Ovary (tissue), 7 donors: ENCODE measurements at regions not wholly inside any gene's neighbourhood (a gene's known extent, or its start where the extent isn't known, plus 50 kb on each side); places are given as distances from the start of the nearest gene placed in this dataset.

Experiments used
- DNase-seq, 5 donors: peaks; one replicate each; pipeline ENCODE4 v3.0.0-alpha.2; 2019 to 2020
- H3K27ac ChIP-seq, 2 donors: fragments of 200-600 bp; one replicate each; pipeline versions ENCODE4 v1.5.1 to v1.8.0; 2019 to 2022
- H3K27me3 ChIP-seq: fragments of 200-600 bp; one replicate; pipeline ENCODE4 v1.8.0; 2022
- H3K36me3 ChIP-seq: fragments of 200-600 bp; sonication (generic); one replicate; pipeline ENCODE4 v1.5.1; 2019
- H3K4me1 ChIP-seq: one replicate; pipeline ENCODE4 v1.8.1; 2013; ENCODE audit warnings: mild to moderate bottlenecking, moderate library complexity; ENCODE audit not compliant: insufficient read depth
- H3K4me3 ChIP-seq: fragments of 200-600 bp; sonication (generic); one replicate; pipeline ENCODE4 v1.5.1; 2017
- H3K9me3 ChIP-seq, 2 donors: fragments of 200-600 bp in 1 of 2; sonication (generic) in 1 of 2; one replicate each; pipeline versions ENCODE4 v1.5.1 to v1.8.1; 2013 to 2019; ENCODE audit warnings: mild to moderate bottlenecking in 1 of 2, moderate library complexity in 1 of 2
- EP300 ChIP-seq: sonication (generic); formaldehyde crosslinking; IDR thresholded peaks from one replicate; pipeline ENCODE4 v1.6.1; 2017; ENCODE audit warnings: antibody characterized with exemption
- POLR2A ChIP-seq: fragments of 450-650 bp; IDR thresholded peaks from one replicate; pipeline ENCODE4 v1.6.1; 2017; ENCODE audit warnings: antibody characterized with exemption, mild to moderate bottlenecking, moderate library complexity
- WGBS, 3 donors: extraction: QIAGEN DNeasy Blood & Tissue Kit in 1 of 3; methylation state at CpG; one replicate each; pipeline versions ENCODE4 v1.1.5 to v1.1.7; 2013 to 2017; 5-methylcytosine and 5-hydroxymethylcytosine counted together
- intact Hi-C, 4 donors: fragments of 100-400 bp; cut with DNase I; formaldehyde crosslinking; loops; one replicate each; pipeline versions ENCODE4 v1.11.0 to v1.15.1; 2022 to 2023
- TF ChIP-seq, protein P1 (sequence below), 3 donors: fragments of 450-650 bp in 2 of 3; fragments of 200-600 bp in 1 of 3; IDR thresholded peaks; one replicate each; pipeline versions ENCODE4 v1.5.1 to v1.8.0; 2016 to 2022; ENCODE audit warnings: antibody characterized with exemption in 3 of 3, mild to moderate bottlenecking in 1 of 3
- donor health status: DM: no; HTN: no; CAD: no; lungs with moderate emphysema.
- donor health status: DM: no; HTN: no; CAD: no.
- donor health status: Bipolar disorder and iron deficiency.
- donor health status: DM: no; HTN: no; CAD: no.
- donor health status: DM: yes; HTN: yes; CAD: no.

DNA sequence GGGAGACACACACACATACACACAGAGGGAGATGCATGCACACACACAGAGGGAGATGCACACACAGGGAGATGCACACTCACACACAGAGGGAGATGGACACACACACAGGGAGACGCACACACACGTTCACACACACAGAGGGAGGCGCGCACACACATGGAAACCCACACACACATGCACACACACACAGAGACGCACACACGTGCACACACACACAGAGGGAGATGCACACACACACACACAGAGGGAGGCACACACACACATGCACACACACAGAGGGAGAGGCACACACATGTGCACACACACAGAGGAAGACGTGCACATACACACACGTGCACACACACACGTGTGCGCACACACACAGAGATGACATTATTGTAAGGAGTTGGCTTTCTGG lies 79.1 kb downstream of the HMX1 start:
- no peaks in the 10 kb centered on the region for H3K9me3 ChIP-seq
- TF ChIP-seq POLR2A (no peak), EP300 (no peak)
- TF ChIP-seq, protein P1, sequence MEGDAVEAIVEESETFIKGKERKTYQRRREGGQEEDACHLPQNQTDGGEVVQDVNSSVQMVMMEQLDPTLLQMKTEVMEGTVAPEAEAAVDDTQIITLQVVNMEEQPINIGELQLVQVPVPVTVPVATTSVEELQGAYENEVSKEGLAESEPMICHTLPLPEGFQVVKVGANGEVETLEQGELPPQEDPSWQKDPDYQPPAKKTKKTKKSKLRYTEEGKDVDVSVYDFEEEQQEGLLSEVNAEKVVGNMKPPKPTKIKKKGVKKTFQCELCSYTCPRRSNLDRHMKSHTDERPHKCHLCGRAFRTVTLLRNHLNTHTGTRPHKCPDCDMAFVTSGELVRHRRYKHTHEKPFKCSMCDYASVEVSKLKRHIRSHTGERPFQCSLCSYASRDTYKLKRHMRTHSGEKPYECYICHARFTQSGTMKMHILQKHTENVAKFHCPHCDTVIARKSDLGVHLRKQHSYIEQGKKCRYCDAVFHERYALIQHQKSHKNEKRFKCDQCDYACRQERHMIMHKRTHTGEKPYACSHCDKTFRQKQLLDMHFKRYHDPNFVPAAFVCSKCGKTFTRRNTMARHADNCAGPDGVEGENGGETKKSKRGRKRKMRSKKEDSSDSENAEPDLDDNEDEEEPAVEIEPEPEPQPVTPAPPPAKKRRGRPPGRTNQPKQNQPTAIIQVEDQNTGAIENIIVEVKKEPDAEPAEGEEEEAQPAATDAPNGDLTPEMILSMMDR (IDR thresholded peaks at IDR 0.05): no peak
- H3K27ac ChIP-seq: no peak overlapping the region
- H3K4me1 ChIP-seq: no peaks in the 10 kb centered on the region
- H3K36me3 ChIP-seq: no peaks in the 10 kb centered on the region
- DNase-seq: no peak
- no peaks in the 10 kb centered on the region for H3K27me3 ChIP-seq
- WGBS, 3 donors: 80 to 86% (median 80%) methylated on average over 10 of the region's 10 CpGs
- intact Hi-C loops: no loop called here
- H3K4me3 ChIP-seq: no peak overlapping the region

GRCh38 chr4:8791609-8792008 lies 80.0 kb downstream of the HMX1 start:
- WGBS, 3 donors: 67 to 83% (median 71%) methylated on average over 9 of the region's 9 CpGs
- DNase-seq: no peak

GRCh38 chr4:8790749-8791148 lies 80.9 kb downstream of the HMX1 start:
- Histone ChIP-seq H3K27me3 (no peaks in the 10 kb centered on the region), H3K27ac (no peak overlapping the region), H3K4me1 (no peaks in the 10 kb centered on the region), H3K9me3 (no peaks in the 10 kb centered on the region), H3K36me3 (no peaks in the 10 kb centered on the region), H3K4me3 (no peak overlapping the region)
- intact Hi-C loops: no loop called here
- TF ChIP-seq POLR2A: no peak
- TF ChIP-seq, protein P1 (IDR thresholded peaks at IDR 0.05): no peak
- TF ChIP-seq EP300: no peak
- DNase-seq: no peak
- WGBS, 3 donors: 78 to 85% (median 79%) methylated on average over 6 of the region's 6 CpGs

More at GRCh38 chr4:8791609-8792008, 80.0 kb downstream of the HMX1 start:
- Histone ChIP-seq H3K4me3 (no peak overlapping the region), H3K27ac (no peak overlapping the region), H3K9me3 (no peaks in the 10 kb centered on the region), H3K27me3 (no peaks in the 10 kb centered on the region), H3K4me1 (no peaks in the 10 kb centered on the region), H3K36me3 (no peaks in the 10 kb centered on the region)
- TF ChIP-seq, protein P1 (IDR thresholded peaks at IDR 0.05): no peak
- no peak for TF ChIP-seq POLR2A
- no peak for TF ChIP-seq EP300
- intact Hi-C loops: no loop called here

DNA sequence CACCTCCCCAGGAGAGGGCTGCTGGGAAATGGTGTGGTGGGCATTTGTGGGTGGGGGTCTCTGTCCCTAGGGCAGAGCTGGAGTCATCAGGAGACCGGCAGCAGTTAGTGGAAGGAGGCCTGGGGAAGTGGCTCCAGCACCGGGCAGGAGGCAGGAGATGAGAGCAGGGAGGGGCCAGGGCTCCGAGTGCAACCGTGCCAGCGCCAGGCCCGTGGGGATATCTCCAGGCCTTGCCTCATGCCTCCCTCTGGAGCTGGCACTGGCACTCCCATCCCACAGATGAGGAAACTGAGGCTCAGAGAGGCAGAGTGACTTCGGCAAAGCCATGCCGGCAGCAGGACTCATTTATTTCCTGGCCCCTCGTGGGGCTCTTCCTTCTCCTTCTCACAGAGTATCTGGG lies 83.5 kb downstream of the HMX1 start:
- whole genome bisulfite sequencing, 3 donors: 73 to 78% (median 77%) methylated on average over 9 of the region's 9 CpGs
- DNase-seq: no peak
- Histone ChIP-seq H3K9me3 (no peaks in the 10 kb centered on the region), H3K27ac (no peak overlapping the region), H3K27me3 (no peaks in the 10 kb centered on the region), H3K4me3 (no peak overlapping the region), H3K36me3 (no peaks in the 10 kb centered on the region), H3K4me1 (no peaks in the 10 kb centered on the region)
- intact Hi-C loops: no loop called here
- TF ChIP-seq EP300: no peak
- no peak for TF ChIP-seq POLR2A
- TF ChIP-seq, protein P1 (IDR thresholded peaks at IDR 0.05): no peak

DNA sequence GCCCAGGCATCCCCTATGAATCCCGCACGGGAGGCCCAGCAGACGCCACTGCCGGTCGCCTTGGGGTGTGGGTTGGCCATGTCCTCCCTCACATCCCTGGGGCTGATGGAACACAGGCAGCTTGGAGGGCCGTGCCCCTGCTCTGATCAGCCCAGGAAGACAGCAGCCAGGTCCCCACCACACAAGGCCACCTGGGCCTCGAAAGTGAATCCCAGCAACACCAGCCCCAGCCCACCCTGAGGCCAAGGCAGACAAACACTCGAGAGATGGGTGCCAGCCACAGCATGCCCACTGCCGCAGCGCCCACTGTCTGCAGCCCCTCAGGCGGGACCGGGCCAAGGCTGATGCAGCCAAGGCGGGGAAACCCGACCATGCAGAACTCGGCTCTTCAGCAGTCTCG lies 85.5 kb downstream of the HMX1 start:
- 67 to 75% (median 71%) methylated on average over 13 to 16 of the region's 16 CpGs for WGBS, 3 donors
- Histone ChIP-seq H3K27me3 (no peaks in the 10 kb centered on the region), H3K4me1 (no peaks in the 10 kb centered on the region), H3K4me3 (no peak overlapping the region), H3K9me3 (no peaks in the 10 kb centered on the region), H3K36me3 (no peaks in the 10 kb centered on the region), H3K27ac (no peak overlapping the region)
- intact Hi-C loops: no loop called here
- TF ChIP-seq EP300 (no peak), POLR2A (no peak)
- TF ChIP-seq, protein P1 (IDR thresholded peaks at IDR 0.05): no peak
- DNase-seq: no peak
